Liver (tissue), 8 donors: ENCODE measurements at regions not wholly inside any gene's neighbourhood (a gene's known extent, or its start where the extent isn't known, plus 50 kb on each side); places are given as distances from the start of the nearest gene placed in this dataset.

Experiments
- DNase-seq: peaks from one replicate; pipeline ENCODE4 v3.0.0-alpha.2; 2017; ENCODE audit warnings: low spot score
- H3K27ac ChIP-seq, 2 donors: one replicate each; pipeline ENCODE4 v1.7.0; 2013; ENCODE audit warnings: inconsistent platforms in 2 of 2, low read length in 2 of 2, control low read depth in 1 of 2, low read depth in 1 of 2, mild to moderate bottlenecking in 1 of 2
- H3K27me3 ChIP-seq, 4 donors: one replicate each; pipeline versions ENCODE4 v1.6.1 to v1.7.0; 2013; ENCODE audit warnings: low read length in 3 of 4, inconsistent platforms in 1 of 4, mild to moderate bottlenecking in 1 of 4, moderate library complexity in 1 of 4; ENCODE audit not compliant: control insufficient read depth in 4 of 4, insufficient read depth in 4 of 4
- H3K36me3 ChIP-seq, 4 donors: one replicate each; pipeline versions ENCODE4 v1.6.1 to v1.7.0; 2013; ENCODE audit warnings: low read length in 3 of 4, mild to moderate bottlenecking in 3 of 4, low read depth in 1 of 4, moderate library complexity in 1 of 4; ENCODE audit not compliant: control insufficient read depth in 4 of 4, insufficient read depth in 3 of 4
- H3K4me1 ChIP-seq, 4 donors: one replicate each; pipeline versions ENCODE4 v1.6.1 to v1.7.0; 2013; ENCODE audit warnings: low read length in 3 of 4, mild to moderate bottlenecking in 3 of 4, moderate library complexity in 1 of 4; ENCODE audit not compliant: control insufficient read depth in 4 of 4, insufficient read depth in 4 of 4
- H3K4me3 ChIP-seq, 3 donors: one replicate each; pipeline versions ENCODE4 v1.6.1 to v1.7.0; 2013; ENCODE audit warnings: low read length in 3 of 3, control low read depth in 1 of 3, low read depth in 1 of 3, mild to moderate bottlenecking in 1 of 3
- H3K9ac ChIP-seq, 2 donors: one replicate each; pipeline ENCODE4 v1.7.0; 2013; ENCODE audit warnings: low read length in 2 of 2, mild to moderate bottlenecking in 2 of 2, moderate library complexity in 2 of 2, control low read depth in 1 of 2, low read depth in 1 of 2
- H3K9me3 ChIP-seq, 4 donors: one replicate each; pipeline versions ENCODE4 v1.6.1 to v1.7.0; 2013; ENCODE audit warnings: low read length in 3 of 4; ENCODE audit not compliant: control insufficient read depth in 4 of 4
- ATF3 ChIP-seq: IDR thresholded peaks from 2 replicates; pipeline ENCODE4 v1.6.1; 2016; ENCODE audit warnings: antibody characterized with exemption
- CTCF ChIP-seq: fragments of 150-350 bp; IDR thresholded peaks from 2 replicates; pipeline ENCODE4 v1.5.1; 2017; ENCODE audit warnings: improper control_type of control experiment, low read depth, low read length; ENCODE audit not compliant: missing input control
- EGR1 ChIP-seq, 2 donors: IDR thresholded peaks; 2 replicates each; pipeline ENCODE4 v1.6.1; 2016 to 2018; ENCODE audit warnings: antibody characterized with exemption in 2 of 2, low read depth in 2 of 2
- FOXA1 ChIP-seq: IDR thresholded peaks from 2 replicates; pipeline ENCODE4 v1.6.1; 2016; ENCODE audit warnings: antibody characterized with exemption
- FOXA2 ChIP-seq: IDR thresholded peaks from 2 replicates; pipeline ENCODE4 v1.6.1; 2016; ENCODE audit warnings: antibody characterized with exemption
- GABPA ChIP-seq, 2 donors: IDR thresholded peaks in 1 of 2; conservative IDR thresholded peaks in 1 of 2; 2 replicates each; pipeline ENCODE4 v1.6.1; 2016; ENCODE audit warnings: antibody characterized with exemption in 2 of 2, mild to moderate bottlenecking in 1 of 2, moderate library complexity in 1 of 2
- HNF4A ChIP-seq, 2 donors: conservative IDR thresholded peaks; 2 replicates each; pipeline ENCODE4 v1.6.1; 2016; ENCODE audit warnings: antibody characterized with exemption in 2 of 2, mild to moderate bottlenecking in 2 of 2
- HNF4G ChIP-seq: IDR thresholded peaks from 2 replicates; pipeline ENCODE4 v1.6.1; 2016; ENCODE audit warnings: antibody characterized with exemption
- JUND ChIP-seq, 2 donors: IDR thresholded peaks; 2 replicates each; pipeline ENCODE4 v1.6.1; 2016; ENCODE audit warnings: antibody characterized with exemption in 2 of 2
- MAX ChIP-seq: IDR thresholded peaks from 2 replicates; pipeline ENCODE4 v1.6.1; 2016; ENCODE audit warnings: antibody characterized with exemption
- NR2F2 ChIP-seq: IDR thresholded peaks from 2 replicates; pipeline ENCODE4 v1.6.1; 2016; ENCODE audit warnings: antibody characterized with exemption
- RAD21 ChIP-seq, 2 donors: IDR thresholded peaks; 2 replicates each; pipeline ENCODE4 v1.6.1; 2016; ENCODE audit warnings: antibody characterized with exemption in 2 of 2, mild to moderate bottlenecking in 2 of 2
- RXRA ChIP-seq, 2 donors: IDR thresholded peaks; 2 replicates each; pipeline ENCODE4 v1.6.1; 2017 to 2018; ENCODE audit warnings: antibody characterized with exemption in 2 of 2, mild to moderate bottlenecking in 1 of 2
- TAF1 ChIP-seq: conservative IDR thresholded peaks from 2 replicates; pipeline ENCODE4 v1.6.1; 2016; ENCODE audit warnings: antibody characterized with exemption, mild to moderate bottlenecking
- YY1 ChIP-seq: IDR thresholded peaks from 2 replicates; pipeline ENCODE4 v1.6.1; 2016; ENCODE audit warnings: antibody characterized with exemption, mild to moderate bottlenecking
- ZBTB33 ChIP-seq: IDR thresholded peaks from 2 replicates; pipeline ENCODE4 v1.6.1; 2016; ENCODE audit warnings: antibody characterized with exemption
- WGBS: extraction: QIAGEN DNeasy Blood & Tissue Kit; methylation state at CpG from one replicate; pipeline ENCODE4 v1.1.7; 2013; 5-methylcytosine and 5-hydroxymethylcytosine counted together
- donor health status: healthy.
- donor health status: healthy.
- donor health status: healthy.
- donor health status: healthy.
- donor health status: healthy.

GRCh38 chr13:53839461-53839860 lies 810.8 kb downstream of the OLFM4 start:
- Histone ChIP-seq H3K27ac (no peak overlapping the region), H3K9ac (no peak overlapping the region), H3K4me1 (no peaks in the 10 kb centered on the region), H3K36me3 (no peaks in the 10 kb centered on the region), H3K9me3 (no peaks in the 10 kb centered on the region), H3K4me3 (no peak overlapping the region), H3K27me3 (no peaks in the 10 kb centered on the region)
- TF ChIP-seq RXRA (IDR thresholded peaks at IDR 0.05) (no peak), HNF4G (no peak), CTCF (no peak), JUND (IDR thresholded peaks at IDR 0.05) (no peak), ATF3 (no peak), EGR1 (IDR thresholded peaks at IDR 0.05; ENCODE audit: low read depth in 2 of 2) (no peak), NR2F2 (no peak), TAF1 (no peak), RAD21 (IDR thresholded peaks at IDR 0.05) (no peak), YY1 (no peak), MAX (no peak)
- no peak for DNase-seq

GRCh38 chr13:53844473-53845146 lies 816.0 kb downstream of the OLFM4 start:
- no peak overlapping the region for H3K27ac ChIP-seq
- TF ChIP-seq HNF4A (conservative IDR thresholded peaks at IDR 0.05) = no peak
- TF ChIP-seq ATF3 = no peak
- TF ChIP-seq CTCF = no peak
- TF ChIP-seq RXRA (IDR thresholded peaks at IDR 0.05) = no peak
- TF ChIP-seq HNF4G = no peak
- no peak for TF ChIP-seq TAF1
- TF ChIP-seq NR2F2 = no peak
- no peak for TF ChIP-seq FOXA1
- TF ChIP-seq MAX = no peak
- TF ChIP-seq GABPA (IDR thresholded peaks at IDR 0.05 in 1 of 2, conservative IDR thresholded peaks at IDR 0.05 in 1 of 2) = no peak
- TF ChIP-seq FOXA2 = no peak
- TF ChIP-seq ZBTB33 = no peak
- TF ChIP-seq EGR1 (IDR thresholded peaks at IDR 0.05; ENCODE audit: low read depth in 2 of 2) = no peak
- DNase-seq = no peak
- no peaks in the 10 kb centered on the region for H3K36me3 ChIP-seq
- H3K4me3 ChIP-seq = no peak overlapping the region
- H3K4me1 ChIP-seq = no peaks in the 10 kb centered on the region
- H3K27me3 ChIP-seq = no peaks in the 10 kb centered on the region
- peaks cover 0 to 2% (median 0%) of the 10 kb centered on the region in 4 donors for H3K9me3 ChIP-seq
- H3K9ac ChIP-seq = no peak overlapping the region
- WGBS = 59% methylated on average over 6 of the region's 6 CpGs
